NB4 (cell line): ENCODE measurements at regions not wholly inside any gene's neighbourhood (a gene's known extent, or its start where the extent isn't known, plus 50 kb on each side); places are given as distances from the start of the nearest gene placed in this dataset.

Experiments used
- MYC ChIP-seq: IDR thresholded peaks from 2 replicates; pipeline ENCODE4 v1.6.1; 2011; ENCODE audit warnings: low read depth, low read length
- POLR2A ChIP-seq: IDR thresholded peaks from 2 replicates; pipeline ENCODE4 v1.6.1; 2011; ENCODE audit warnings: mild to moderate bottlenecking; ENCODE audit not compliant: insufficient read length; ENCODE audit errors: extremely low read depth
- TF ChIP-seq, protein P1 (sequence below): IDR thresholded peaks from one replicate; pipeline ENCODE4 v1.5.1; 2012; ENCODE audit warnings: low read depth, low read length
- TF ChIP-seq, protein P2 (sequence below): IDR thresholded peaks from 2 replicates; pipeline ENCODE4 v1.6.1; 2011; ENCODE audit warnings: low read depth, low read length

DNA sequence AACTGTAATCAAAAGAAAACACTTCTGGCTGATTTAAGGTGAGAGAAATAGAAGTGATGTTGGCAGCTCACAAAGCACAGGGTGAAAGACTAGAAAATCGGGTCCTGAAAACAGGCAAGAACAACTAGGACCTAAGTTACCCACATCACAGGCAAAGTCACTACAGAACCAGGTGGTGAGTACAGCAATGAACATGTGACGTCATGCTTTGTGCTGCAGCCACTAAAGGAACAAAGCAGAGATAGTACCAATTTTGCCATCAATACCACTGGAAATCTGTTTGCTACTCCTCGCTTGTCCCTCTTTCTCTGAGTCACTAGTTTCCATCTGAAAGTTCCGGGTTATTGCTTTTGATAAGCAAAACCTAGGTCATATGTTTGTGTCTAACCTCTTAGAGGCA, 326.7 kb downstream of the GABRB2 start:
- TF ChIP-seq POLR2A (no peak), MYC (no peak)
- TF ChIP-seq, protein P1, sequence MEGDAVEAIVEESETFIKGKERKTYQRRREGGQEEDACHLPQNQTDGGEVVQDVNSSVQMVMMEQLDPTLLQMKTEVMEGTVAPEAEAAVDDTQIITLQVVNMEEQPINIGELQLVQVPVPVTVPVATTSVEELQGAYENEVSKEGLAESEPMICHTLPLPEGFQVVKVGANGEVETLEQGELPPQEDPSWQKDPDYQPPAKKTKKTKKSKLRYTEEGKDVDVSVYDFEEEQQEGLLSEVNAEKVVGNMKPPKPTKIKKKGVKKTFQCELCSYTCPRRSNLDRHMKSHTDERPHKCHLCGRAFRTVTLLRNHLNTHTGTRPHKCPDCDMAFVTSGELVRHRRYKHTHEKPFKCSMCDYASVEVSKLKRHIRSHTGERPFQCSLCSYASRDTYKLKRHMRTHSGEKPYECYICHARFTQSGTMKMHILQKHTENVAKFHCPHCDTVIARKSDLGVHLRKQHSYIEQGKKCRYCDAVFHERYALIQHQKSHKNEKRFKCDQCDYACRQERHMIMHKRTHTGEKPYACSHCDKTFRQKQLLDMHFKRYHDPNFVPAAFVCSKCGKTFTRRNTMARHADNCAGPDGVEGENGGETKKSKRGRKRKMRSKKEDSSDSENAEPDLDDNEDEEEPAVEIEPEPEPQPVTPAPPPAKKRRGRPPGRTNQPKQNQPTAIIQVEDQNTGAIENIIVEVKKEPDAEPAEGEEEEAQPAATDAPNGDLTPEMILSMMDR, result no peak
- TF ChIP-seq, protein P2, sequence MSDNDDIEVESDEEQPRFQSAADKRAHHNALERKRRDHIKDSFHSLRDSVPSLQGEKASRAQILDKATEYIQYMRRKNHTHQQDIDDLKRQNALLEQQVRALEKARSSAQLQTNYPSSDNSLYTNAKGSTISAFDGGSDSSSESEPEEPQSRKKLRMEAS, result no peak
